ENCODE measurements at regions not wholly inside any gene's neighbourhood (a gene's known extent, or its start where the extent isn't known, plus 50 kb on each side); places are given as distances from the start of the nearest gene placed in this dataset.

- no peak for DNase-seq
Observed at GRCh38 chr2:65716698-65717097, 284.3 kb upstream of the SPRED2 start.

DNA sequence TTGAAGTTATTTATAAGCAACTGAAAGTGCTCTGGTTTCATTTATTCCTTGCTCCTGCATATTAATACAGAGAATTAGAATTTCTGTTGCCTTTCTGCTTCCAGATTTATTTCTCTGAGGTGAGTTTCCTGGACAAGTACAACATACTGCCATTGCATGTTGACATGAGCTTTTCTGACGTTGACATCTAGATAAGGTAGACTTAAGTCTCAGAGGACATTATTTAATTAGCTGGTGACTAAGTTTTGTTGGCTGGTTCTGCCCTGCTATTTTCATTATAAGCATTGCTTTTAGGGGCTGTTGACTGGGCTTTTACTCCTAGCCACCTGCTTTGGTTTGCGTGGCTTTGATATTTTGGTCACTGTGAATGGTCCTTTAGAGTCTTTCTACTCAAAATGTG, 282.9 kb upstream of the SPRED2 start:
- no peak for DNase-seq

DNA sequence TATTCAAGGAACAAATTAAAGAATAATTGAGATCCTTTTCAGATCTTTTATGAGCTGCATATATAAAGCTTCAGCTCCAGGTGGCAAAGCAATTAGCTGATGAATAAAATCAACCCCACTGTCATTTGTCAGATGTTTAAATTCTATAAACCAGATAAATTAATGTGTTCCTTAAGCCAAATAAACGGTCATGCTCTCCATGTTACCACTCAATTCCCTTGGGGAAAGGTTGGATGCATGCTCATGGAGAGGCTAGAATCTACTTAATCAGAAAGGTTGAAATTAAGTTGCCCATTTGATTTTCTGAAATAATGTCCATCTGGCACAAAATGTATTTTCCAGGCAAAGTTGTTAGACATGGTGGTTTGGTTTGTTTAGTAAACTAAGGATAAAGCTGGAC, 282.5 kb upstream of the SPRED2 start:
- no peak for DNase-seq

GRCh38 chr2:65711863-65712262, 279.5 kb upstream of the SPRED2 start:
- DNase-seq, result no peak

DNA sequence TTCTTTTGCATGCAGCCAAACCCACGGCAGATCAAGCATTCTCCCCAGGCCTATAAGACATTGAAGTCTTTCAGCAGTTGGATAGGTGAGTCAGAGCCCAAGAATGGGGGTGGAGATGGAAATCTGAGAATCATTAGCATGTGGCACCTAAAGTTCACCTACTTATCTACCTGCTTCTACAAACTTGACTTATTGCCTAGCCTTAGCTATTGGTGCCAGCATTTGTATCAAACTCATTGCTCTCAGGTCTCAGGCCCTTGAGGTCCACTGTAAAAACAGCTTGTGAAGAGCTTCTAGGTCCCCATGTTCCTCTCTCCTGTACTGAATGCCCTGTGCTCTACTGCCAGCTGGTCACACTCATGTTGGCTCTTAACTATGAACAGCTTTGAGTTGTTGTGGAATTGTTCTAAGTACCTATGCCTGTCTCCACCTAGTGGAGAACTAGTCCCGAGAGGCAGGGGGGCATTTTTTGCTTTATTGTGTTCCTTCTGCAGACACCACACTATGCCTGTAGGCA, 278.4 kb upstream of the SPRED2 start:
- DNase-seq, result no peak

DNA sequence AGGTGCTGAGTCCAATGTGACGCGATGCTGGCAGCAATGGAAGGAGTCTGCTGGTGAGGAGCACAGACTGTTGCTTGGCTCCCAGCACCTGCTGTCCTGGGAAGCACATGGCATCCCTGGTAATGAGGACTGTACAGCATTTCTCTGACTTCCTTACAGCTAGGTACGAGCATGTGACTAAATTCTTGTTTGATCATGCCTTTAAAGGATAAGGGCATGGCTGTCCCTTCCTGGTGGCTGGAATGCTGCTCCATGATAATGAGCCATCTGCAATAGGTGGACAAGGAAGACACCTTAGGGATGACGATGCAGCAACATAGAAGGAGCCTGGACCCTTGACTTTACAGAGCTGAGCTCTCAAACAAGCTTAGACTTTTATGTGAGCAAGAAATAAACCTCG, 278.0 kb upstream of the SPRED2 start:
- DNase-seq, result no peak

DNA sequence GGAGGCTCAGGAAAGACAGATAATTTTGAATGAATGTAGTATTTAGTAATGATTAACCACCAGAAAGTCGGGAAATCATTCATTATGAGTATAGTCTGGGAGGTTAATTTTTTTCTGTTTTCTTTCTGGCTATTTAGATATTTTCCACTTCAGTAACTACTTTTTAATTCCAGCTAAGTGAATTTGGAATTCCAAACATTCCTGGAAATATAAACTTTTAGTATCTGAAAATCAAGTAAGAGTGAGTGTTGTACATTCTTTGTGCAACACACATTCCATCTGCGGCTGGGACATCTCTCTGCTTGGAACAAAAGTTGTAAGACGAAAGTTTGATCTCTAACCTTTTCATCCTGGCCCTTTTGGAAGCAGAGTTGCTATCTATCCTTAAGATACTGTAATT, 275.7 kb upstream of the SPRED2 start:
- DNase-seq, result no peak

- DNase-seq, result no peak
Observed at GRCh38 chr2:65706411-65706810, 274.0 kb upstream of the SPRED2 start.

DNA sequence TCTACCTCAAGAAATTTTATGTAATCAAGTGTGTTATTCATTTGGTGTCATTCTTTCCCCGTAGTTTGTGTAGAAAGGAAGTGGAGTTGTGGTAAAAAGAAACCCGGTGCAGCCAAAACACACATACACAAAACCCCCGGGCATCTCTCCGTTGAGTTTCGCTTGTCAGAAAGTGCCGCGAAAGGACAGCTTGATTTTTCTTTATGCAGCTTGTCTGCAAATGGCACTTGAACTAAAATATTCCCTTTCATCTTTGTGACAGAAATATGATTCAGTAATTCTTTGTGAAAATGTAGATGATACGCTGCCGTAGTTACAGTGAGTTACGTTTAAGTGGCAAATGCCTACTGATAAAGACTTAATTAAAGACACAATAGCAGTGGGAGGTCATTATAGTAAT, 268.8 kb upstream of the SPRED2 start:
- no peak for DNase-seq

DNA sequence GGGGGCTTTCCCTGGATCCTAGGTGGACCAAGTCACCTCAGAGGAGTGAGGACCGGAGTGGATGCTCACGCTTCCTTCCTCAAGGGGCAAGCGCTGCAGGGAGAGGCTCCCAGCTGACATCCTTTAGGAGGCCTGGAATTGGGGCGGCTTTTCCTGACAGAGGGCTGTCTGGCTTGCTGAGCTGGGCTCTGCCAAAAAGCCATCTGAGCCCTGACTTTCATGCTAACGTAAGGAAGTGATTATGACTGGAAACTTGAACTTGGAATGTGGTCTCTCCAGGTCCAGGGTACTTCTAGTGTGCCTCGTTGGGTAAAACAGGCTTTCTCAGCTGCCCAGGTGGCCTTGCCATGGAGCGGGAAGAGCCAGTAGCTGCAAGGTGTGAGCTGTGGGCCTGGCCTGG, 268.3 kb upstream of the SPRED2 start:
- DNase-seq, result no peak

GRCh38 chr2:65700004-65700651, 267.7 kb upstream of the SPRED2 start:
- no peak for DNase-seq

DNA sequence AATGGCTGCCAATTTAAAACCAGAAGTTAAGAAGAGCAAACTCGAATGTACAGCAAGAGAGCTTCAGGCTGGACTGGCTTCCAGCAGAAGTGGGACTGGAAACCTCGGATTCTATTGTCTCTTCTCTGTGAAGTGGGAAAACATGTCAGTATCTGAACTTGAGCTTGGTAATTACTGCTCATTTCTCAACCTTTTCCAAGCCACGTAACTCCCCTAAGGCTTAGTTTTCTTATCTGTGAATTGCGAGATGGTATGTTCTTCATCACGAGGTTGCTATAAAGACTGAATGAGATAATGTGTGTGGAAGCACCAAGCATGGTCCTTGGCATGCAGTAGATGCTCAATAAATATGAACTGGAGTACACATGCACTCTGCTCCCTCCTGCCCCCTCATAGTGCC, 259.4 kb upstream of the SPRED2 start:
- no peak for DNase-seq

DNA sequence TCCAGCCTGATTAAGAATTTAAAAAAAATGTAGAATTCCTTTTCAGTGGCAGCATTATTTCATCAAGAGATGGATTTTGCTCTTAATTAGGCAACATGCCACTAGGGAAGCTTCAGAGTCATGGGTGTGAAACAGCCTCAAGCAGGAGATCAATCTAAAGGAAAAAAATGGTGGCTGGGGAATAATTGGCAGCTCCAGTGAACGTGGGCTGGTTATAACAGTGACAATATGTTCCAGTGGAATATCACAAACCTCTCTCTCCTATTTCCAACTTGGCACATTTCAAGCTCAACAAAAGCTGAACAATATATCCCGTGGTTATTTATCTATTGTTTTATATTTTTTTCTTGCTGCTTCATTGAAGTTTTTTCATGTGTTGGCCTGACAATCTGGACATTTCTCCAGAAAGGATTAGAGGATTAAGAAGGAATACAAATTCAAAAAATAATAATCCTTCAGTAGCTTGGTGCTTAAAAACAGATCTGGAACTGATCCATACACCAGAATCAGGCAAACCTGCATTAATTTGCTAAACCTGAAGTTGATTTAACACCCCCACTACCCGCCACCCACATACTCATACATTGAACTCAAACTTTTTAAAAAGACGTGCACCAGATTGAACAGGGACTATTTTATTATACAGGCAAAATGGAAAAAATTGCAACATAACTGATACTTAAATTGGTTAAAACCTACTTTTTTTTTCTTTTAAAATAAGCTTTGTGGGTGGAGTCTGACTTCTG, 255.9 kb upstream of the SPRED2 start:
- no peak for DNase-seq

- DNase-seq, result no peak
Observed at GRCh38 chr2:65687614-65688013, 255.2 kb upstream of the SPRED2 start.

GRCh38 chr2:65686928-65687521, 254.6 kb upstream of the SPRED2 start:
- DNase-seq, result no peak

DNA sequence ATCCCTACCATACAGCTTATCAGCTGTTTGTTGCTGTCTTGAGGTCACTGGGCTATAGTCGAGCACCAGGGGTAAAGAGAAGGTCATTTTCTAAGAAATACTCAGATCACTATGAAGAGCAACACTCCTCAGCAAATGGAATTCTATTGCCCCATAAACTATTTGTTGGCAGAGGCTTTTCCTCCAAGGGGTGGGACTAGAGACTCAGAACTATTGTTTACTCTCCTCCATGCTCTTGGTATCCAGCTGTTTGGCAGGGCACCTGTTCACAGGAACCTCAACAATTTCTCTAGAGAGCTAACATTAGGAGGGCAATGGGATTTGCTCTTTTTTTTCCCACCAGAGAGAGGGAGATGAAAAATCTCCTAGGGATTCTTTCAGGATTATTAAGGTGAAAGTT, 249.1 kb upstream of the SPRED2 start:
- DNase-seq, result no peak

- no peak for DNase-seq
Observed at GRCh38 chr2:65678779-65679391, 246.5 kb upstream of the SPRED2 start.

DNA sequence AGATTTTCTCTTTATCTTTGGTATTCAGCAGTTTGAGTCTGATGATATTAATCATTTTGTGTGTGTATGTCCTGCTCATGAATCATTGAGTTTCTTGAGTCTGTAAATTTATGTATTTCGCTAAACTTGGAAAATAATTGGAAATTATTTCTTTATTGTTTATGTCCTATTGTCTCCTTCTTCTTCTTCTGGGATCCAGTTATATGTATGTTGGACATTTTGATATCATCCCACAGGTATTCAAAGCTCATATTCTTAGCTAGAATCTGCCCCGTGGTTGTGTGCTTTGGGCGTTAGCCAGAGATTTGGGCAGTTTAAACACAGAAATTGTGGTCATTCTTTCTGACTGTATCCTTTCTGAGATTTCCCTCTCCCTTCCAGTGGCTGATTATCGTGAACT, 243.0 kb upstream of the SPRED2 start:
- DNase-seq, result no peak

GRCh38 chr2:65671670-65672242, 239.4 kb upstream of the SPRED2 start:
- no peak for DNase-seq

DNA sequence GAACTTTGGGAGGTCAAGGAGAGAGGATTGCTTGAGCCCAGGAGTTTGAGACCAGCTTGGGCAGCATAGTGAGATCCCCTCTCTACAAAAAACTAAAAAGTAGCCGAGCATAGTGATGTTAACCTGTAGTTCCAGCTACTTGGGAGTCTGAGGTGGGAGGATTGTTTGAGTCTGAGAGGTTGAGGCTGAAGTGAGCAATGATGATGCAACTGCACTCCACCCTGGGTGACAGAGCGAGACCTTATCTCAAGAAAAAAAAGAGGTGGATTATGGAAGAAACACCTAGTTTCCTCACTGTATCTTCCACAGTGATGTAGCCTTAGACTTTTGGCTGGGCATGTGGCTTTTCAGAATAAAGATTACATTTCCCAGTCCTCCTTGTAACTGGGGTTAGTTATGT, 237.2 kb upstream of the SPRED2 start:
- no peak for DNase-seq

GRCh38 chr2:65668744-65669143, 236.3 kb upstream of the SPRED2 start:
- no peak for DNase-seq

DNA sequence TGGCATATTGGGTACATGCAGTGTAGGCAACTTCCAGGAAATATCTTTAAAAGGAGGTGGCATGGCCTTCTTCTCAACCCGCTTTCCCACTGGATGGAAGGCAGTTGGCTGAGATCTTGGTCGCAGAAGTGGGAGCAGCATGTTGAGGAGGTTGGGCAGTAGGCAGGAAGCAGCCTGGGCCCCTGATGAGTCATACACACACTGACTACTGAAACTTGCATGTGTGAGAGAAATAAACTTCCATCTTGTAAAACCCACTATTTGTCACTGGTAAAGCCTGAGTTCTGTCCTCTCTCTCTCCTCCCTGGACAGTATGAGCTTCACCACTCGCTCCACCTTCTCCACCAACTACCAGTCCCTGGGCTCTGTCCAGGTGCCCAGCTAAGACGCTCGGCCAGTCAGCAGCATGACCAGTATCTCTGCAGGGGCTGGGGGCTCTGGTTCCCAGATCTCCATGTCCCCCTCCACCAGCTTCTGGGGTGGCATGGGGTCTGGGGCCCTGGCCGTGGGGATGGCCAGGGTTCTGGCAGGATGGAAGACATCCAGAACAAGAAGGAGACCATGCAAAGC, 233.8 kb upstream of the SPRED2 start:
- no peak for DNase-seq

DNA sequence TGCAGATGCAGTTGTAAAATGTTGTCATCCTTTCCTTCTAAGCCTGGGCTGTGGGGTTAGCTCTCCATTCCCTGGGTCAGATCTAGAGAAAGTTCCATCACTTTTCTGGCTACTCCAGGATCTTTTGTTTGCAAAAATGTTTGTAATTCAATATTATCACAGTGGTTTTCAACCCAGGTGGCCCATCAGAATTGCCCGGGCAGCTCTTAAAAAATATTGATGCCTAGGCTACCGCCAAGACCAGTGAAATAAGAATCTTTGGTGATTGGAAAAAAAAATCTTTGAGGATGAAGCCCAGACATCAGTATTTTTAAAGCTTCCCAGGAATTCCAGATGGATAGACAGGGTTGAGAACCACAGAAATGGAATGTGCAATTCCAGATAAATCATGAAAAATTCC, 232.5 kb upstream of the SPRED2 start:
- no peak for DNase-seq
